CD4-positive, alpha-beta T cell treated with Interleukin-4 for 1 hour (primary cell): ENCODE measurements at regions not wholly inside any gene's neighbourhood (a gene's known extent, or its start where the extent isn't known, plus 50 kb on each side); places are given as distances from the start of the nearest gene placed in this dataset.
"Not testable (repeated sequence)": the region's sequence is repeated elsewhere in the genome, so short reads cannot be mapped to it uniquely, and the experiment has no call there.

Source experiments
- DNase-seq, 2 donors: peaks; one replicate each; pipeline ENCODE4 v3.0.0-alpha.2; 2020 to 2022

DNA sequence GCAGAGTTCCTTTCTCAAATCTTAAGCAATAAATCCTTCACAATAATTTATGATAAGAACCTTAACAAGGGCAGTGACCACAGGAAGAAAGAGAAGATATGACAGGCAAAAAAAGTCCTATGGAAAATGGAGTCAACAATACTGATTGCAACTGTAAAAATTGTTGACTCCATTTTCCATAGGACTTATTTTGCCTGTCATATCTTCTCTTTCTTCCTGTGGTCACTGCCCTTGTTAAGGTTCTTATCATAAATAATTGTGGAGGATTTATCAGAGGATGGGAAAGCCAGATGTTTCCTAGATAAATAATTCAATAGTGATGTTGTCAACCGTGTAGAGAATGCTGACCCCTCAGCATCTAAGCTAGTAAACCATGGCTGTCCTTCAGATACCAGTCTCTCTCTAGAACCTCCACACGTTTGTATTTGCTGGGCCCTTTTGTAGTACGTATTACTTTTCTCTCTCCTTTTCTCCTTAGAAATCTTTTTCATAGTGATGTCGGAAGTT is 172.6 kb upstream of the BET1 start:
- DNase-seq, result no peak

- DNase-seq, result no peak
These were observed 173.3 kb upstream of the BET1 start for GRCh38 chr7:94177441-94177840.

GRCh38 chr7:94178230-94178629 is 174.1 kb upstream of the BET1 start:
- no peak for DNase-seq

DNA sequence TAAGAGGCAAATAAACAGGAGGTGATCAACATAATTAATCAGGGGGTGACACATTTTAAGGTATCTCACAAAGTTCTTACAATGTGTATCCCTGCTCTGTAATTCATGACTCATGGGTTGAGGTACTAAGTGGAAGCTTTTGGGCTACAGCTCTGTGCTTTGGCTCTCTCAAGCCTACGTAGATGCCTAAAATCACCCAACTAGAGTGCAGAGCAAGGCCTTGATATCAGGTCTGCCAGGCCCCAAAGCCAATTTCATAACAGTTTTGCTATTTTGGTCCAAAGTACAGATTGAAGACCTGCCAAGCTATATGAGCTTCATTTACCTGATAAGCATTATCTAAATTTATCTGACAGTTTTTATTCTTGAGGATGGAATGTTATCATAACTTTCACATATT is 175.3 kb upstream of the BET1 start:
- no peak for DNase-seq

- no peak for DNase-seq
These were observed 177.9 kb upstream of the BET1 start for GRCh38 chr7:94182066-94182465.

DNA sequence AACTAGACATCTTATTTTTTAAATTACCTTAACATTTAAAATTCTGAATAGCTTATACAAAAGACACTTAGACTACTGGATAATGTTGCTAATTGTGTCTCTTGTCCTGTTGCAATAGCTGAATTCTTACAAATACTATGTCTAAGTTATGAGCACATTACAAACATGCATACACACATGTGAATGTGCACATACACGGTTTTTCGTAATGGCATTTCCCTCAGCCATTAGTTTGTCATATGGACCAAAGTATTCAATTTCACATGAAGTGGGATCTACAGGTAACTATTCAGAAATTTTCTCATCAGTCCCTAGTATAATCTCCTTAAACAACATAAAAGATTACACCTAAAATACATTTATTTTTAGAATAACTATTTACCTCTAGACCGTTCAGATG is 178.6 kb upstream of the BET1 start:
- no peak for DNase-seq

- DNase-seq, result no peak
These were observed 179.2 kb upstream of the BET1 start for GRCh38 chr7:94183289-94183749.

DNA sequence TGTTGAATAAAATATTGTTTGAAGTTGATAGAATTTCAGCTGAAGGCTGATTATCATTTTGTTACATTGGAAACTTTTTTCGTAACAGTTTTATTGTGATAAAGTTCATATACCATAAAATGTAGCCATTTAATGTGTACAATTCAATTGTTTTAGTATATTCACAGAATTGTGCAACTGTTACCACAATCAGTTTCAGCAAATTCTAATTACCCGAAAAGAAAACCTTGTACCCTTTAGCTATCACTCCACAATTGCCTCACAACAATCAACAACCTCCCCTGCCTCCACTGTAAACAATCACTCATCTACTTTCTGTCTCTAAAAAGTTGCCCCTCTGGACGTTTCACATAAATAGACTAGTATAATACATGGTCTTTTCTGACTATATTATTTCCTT is 179.7 kb upstream of the BET1 start:
- DNase-seq, result no peak

- no peak for DNase-seq
These were observed 184.2 kb upstream of the BET1 start for GRCh38 chr7:94188350-94188749.

DNA sequence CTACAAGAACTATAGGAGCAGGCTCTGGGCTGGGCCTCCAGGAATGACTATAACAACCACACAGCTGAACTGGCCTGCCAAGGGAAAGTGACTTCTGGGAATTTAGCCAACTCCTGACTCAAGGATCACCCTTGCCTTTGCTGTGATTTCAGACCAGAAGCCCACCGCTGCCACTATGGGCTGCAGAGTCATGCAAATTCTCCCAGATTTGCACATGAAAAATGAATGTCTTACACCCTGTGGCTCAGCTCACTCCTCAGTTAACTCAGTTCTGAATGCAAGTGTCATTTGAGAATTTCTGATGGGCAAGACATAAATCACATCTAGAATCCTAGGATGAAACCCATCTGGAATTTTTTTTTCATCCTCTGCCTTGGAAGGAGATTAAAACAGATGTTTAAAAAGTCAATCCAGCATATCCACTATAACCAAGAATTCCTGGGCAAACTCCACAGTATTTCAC is 186.5 kb upstream of the BET1 start:
- no peak for DNase-seq

GRCh38 chr7:94194426-94194825 is 190.3 kb upstream of the BET1 start:
- DNase-seq, result not testable (repeated sequence)

- DNase-seq, result no peak
These were observed 191.0 kb upstream of the BET1 start for GRCh38 chr7:94195201-94195600.

DNA sequence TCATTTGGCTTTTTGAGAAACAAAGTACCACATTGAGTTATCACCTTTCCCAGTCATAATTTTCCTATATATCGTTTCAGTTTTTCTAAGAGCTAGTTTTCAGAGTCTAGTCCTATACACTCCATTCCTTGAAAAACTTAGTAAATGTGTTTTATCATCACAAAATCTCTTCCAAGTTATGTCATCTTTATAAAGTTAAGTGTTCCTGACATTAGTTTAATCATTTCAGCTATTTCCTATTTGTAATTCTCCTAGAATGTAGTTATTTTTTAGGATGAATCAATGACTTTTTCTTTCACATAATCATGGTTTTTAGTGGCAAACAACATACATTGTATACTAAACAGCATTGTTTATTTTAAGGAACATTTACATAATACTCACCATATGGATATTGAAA is 191.7 kb upstream of the BET1 start:
- no peak for DNase-seq

- DNase-seq, result no peak
These were observed 189.2 kb upstream of the COL1A2 start for GRCh38 chr7:94205529-94205928.

- no peak for DNase-seq
These were observed 188.4 kb upstream of the COL1A2 start for GRCh38 chr7:94206295-94206694.

DNA sequence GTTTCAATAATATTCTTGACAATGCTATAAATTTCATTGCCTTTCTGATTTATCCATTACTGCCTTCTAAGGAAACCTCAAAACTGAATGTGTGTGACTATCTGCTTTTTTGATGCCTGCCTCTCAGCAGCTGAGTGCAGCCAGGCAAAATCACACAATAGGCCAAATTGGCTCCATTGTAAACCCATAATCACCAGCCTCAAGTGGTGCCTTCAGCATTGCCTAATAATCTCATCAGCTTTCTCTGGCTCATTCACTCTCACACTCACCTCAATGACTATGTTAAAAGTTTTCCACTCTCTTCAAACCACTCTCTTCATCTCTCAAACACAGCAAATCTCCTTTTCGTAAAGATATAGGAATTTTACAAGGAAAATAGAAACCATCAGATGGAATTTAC is 182.5 kb upstream of the COL1A2 start:
- no peak for DNase-seq

DNA sequence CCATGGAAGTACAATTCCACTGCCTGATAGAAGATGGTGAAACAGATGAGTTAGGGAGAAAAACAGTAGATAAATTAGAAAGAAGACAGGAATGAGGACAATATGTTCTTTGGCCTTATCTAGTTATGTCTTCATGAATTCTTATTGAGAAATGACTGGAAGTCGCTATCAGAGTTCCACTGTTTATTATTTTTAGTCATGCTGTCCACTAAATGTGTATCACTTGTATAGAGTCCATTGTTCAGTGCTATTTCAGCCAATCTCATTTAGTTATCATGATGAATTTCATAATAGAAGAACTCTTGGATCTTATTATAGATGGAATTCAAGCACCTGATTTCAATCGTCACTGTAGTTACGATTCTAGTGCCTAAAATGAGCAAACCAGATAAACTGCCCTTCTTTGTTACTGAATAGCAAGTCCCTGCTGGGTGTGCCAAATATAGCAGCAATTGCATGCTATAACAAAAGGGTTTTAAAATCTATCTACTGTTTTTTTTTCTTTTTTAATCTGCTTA is 177.7 kb upstream of the COL1A2 start:
- no peak for DNase-seq

- DNase-seq, result no peak
These were observed 176.9 kb upstream of the COL1A2 start for GRCh38 chr7:94217766-94218165.

DNA sequence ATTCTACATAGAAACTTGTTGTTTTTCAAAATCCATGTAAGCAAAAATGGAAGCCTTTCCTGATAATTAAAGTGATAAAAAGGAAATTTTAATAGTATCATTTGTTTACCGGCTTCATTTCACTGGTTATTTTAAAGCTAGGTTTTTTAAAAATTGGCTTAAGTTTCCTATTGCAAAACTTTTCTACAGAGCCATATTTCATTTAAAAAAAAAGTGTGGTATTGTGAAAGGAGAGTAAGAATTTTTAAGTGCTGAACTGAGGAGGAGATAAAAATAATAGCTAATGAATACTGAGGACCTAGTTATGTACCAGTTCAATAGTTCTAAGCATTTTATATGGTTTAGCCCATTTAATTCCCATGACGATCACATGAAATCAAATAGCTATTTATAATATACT is 172.2 kb upstream of the COL1A2 start:
- DNase-seq, result no peak

GRCh38 chr7:94223375-94224084 is 171.2 kb upstream of the COL1A2 start:
- no peak for DNase-seq

DNA sequence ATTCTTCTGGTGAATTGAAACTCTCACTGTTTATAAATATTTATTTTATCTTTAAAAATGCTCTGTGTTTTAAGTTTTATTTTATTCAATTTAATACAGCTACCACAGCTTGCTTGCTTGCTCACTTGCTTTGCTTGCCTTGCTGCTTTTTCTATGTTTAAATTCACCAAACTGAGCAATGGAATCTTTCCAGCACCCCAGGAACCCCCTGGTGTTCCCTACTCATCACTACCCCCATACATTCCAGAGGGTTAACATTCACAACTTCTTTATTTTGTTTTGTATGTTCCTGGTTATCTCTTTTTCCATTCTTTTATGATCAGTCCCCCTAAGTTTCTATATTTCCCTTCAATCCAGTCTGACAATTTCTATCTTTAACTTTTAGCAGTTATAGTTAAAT is 166.5 kb upstream of the COL1A2 start:
- no peak for DNase-seq

DNA sequence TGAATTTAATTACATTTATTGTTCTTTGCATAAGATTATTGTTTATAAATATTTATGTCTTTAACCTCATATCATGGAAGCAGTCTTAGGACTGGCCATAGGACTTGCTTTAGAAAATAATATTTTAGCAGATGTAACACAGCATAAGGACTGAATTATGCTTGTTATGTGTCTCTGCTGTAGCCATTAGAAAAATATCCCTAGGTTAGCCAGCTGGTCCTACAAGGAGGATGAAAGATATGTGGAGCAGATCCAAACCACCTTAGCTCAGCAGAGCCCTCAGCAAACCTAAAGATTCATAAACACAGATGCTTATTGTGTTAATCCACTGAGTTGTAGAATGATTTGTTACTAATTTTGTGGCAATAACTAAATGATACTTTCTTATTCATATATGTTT is 166.0 kb upstream of the COL1A2 start:
- DNase-seq, result no peak

- no peak for DNase-seq
These were observed 163.4 kb upstream of the COL1A2 start for GRCh38 chr7:94231305-94231704.

DNA sequence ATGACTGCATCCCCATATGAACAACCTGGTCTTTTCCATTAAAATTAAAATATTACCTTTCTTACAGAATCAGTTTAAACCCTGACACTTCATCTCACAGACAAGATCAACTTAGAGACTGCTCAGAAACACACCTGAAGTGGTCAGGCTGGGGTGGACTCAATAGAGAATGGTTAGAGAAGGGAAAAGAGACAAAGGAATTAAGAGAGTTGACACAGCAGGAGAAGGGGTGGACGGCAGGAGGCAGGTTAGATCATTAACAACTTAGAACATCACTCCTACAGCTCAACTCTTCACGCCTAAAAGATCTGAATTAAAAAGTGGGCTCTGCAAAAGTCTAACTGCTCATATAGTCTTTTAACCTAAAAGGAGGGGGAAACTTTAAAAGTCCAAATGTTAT is 157.7 kb upstream of the COL1A2 start:
- DNase-seq, result no peak

DNA sequence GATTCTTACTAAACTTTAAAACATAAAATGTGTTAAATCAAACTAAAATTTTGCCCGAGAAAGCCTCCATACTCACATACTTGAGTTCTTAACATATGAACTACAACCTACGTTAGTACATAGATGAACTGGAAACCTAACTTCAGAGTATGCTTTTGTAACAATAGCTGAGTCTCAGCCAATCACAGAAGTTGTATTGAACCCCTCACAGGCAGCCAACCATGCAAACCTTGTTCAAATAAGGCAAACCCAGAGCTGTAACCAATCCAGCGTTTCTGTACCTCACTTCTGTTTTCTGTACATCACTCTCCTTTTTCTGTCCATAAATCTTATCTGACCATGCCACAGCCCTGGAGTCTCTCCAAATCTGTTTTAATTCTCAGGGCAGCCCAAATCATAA is 157.3 kb upstream of the COL1A2 start:
- no peak for DNase-seq
